ENCODE measurements at regions not wholly inside any gene's neighbourhood (a gene's known extent, or its start where the extent isn't known, plus 50 kb on each side); places are given as distances from the start of the nearest gene placed in this dataset.

GRCh38 chr1:5404412-5405203 is 587.6 kb downstream of the NPHP4 start:
- no peak for DNase-seq

- no peak for DNase-seq
These were observed 588.3 kb downstream of the NPHP4 start for GRCh38 chr1:5403935-5404334.

- no peak for DNase-seq
These were observed 589.6 kb downstream of the NPHP4 start for GRCh38 chr1:5402618-5403017.

- no peak for DNase-seq
These were observed 592.5 kb downstream of the NPHP4 start for GRCh38 chr1:5399771-5400170.

- DNase-seq, result no peak
These were observed 595.6 kb downstream of the NPHP4 start for GRCh38 chr1:5396593-5396992.

GRCh38 chr1:5394111-5394510 is 598.1 kb downstream of the NPHP4 start:
- no peak for DNase-seq

GRCh38 chr1:5393603-5394002 is 598.6 kb downstream of the NPHP4 start:
- DNase-seq, result no peak

GRCh38 chr1:5393146-5393545 is 599.1 kb downstream of the NPHP4 start:
- no peak for DNase-seq

GRCh38 chr1:5391725-5392124 is 600.5 kb downstream of the NPHP4 start:
- no peak for DNase-seq

GRCh38 chr1:5390504-5390903 is 601.7 kb downstream of the NPHP4 start:
- DNase-seq, result no peak

GRCh38 chr1:5389101-5389885 is 602.9 kb downstream of the NPHP4 start:
- DNase-seq, result no peak

GRCh38 chr1:5388622-5389021 is 603.6 kb downstream of the NPHP4 start:
- no peak for DNase-seq

- no peak for DNase-seq
These were observed 605.9 kb downstream of the NPHP4 start for GRCh38 chr1:5386371-5386770.

GRCh38 chr1:5385956-5386355 is 606.3 kb downstream of the NPHP4 start:
- DNase-seq, result no peak

GRCh38 chr1:5385096-5385799 is 607.0 kb downstream of the NPHP4 start:
- no peak for DNase-seq

GRCh38 chr1:5381491-5381890 is 610.7 kb downstream of the NPHP4 start:
- DNase-seq, result no peak

GRCh38 chr1:5379176-5379759 is 613.0 kb downstream of the NPHP4 start:
- no peak for DNase-seq

GRCh38 chr1:5376538-5377247 is 615.5 kb downstream of the NPHP4 start:
- no peak for DNase-seq

- no peak for DNase-seq
These were observed 616.7 kb downstream of the NPHP4 start for GRCh38 chr1:5375481-5375880.

- no peak for DNase-seq
These were observed 618.0 kb downstream of the NPHP4 start for GRCh38 chr1:5374192-5374591.

- DNase-seq, result no peak
These were observed 618.9 kb downstream of the NPHP4 start for GRCh38 chr1:5373281-5373680.

GRCh38 chr1:5371270-5371669 is 621.0 kb downstream of the NPHP4 start:
- no peak for DNase-seq

- no peak for DNase-seq
These were observed 621.9 kb downstream of the NPHP4 start for GRCh38 chr1:5370311-5370710.

Measured in KG1 (cell line).